ENCODE measurements at regions not wholly inside any gene's neighbourhood (a gene's known extent, or its start where the extent isn't known, plus 50 kb on each side); places are given as distances from the start of the nearest gene placed in this dataset.

- peaks cover 4% of the 10 kb centered on the region for H3K27me3 Mint-ChIP-seq (ENCODE audit: low read depth, poor library complexity)
- TF ChIP-seq, protein P1, sequence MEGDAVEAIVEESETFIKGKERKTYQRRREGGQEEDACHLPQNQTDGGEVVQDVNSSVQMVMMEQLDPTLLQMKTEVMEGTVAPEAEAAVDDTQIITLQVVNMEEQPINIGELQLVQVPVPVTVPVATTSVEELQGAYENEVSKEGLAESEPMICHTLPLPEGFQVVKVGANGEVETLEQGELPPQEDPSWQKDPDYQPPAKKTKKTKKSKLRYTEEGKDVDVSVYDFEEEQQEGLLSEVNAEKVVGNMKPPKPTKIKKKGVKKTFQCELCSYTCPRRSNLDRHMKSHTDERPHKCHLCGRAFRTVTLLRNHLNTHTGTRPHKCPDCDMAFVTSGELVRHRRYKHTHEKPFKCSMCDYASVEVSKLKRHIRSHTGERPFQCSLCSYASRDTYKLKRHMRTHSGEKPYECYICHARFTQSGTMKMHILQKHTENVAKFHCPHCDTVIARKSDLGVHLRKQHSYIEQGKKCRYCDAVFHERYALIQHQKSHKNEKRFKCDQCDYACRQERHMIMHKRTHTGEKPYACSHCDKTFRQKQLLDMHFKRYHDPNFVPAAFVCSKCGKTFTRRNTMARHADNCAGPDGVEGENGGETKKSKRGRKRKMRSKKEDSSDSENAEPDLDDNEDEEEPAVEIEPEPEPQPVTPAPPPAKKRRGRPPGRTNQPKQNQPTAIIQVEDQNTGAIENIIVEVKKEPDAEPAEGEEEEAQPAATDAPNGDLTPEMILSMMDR (IDR thresholded peaks at IDR 0.05), result no peak
- H3K27ac Mint-ChIP-seq, result no peak overlapping the region
- no peak overlapping the region for H3K4me3 Mint-ChIP-seq
- H3K4me1 Mint-ChIP-seq, result peaks cover 58% of the 10 kb centered on the region
- H3K9me3 Mint-ChIP-seq, result peaks cover 3% of the 10 kb centered on the region
- no peak for DNase-seq
- no peaks in the 10 kb centered on the region for H3K36me3 Mint-ChIP-seq (ENCODE audit: low read depth)
Observed at GRCh38 chr10:113266147-113266546, 286.7 kb upstream of the HABP2 start.

- H3K4me1 Mint-ChIP-seq, result peaks cover 49% of the 10 kb centered on the region
- no peaks in the 10 kb centered on the region for H3K36me3 Mint-ChIP-seq (ENCODE audit: low read depth)
- H3K27ac Mint-ChIP-seq, result no peak overlapping the region
- TF ChIP-seq, protein P1 (IDR thresholded peaks at IDR 0.05), result no peak
- H3K9me3 Mint-ChIP-seq, result peaks cover 3% of the 10 kb centered on the region
- DNase-seq, result no peak
- peaks cover 4% of the 10 kb centered on the region for H3K27me3 Mint-ChIP-seq (ENCODE audit: low read depth, poor library complexity)
- H3K4me3 Mint-ChIP-seq, result no peak overlapping the region
Observed at GRCh38 chr10:113267619-113268562, 285.0 kb upstream of the HABP2 start.

DNA sequence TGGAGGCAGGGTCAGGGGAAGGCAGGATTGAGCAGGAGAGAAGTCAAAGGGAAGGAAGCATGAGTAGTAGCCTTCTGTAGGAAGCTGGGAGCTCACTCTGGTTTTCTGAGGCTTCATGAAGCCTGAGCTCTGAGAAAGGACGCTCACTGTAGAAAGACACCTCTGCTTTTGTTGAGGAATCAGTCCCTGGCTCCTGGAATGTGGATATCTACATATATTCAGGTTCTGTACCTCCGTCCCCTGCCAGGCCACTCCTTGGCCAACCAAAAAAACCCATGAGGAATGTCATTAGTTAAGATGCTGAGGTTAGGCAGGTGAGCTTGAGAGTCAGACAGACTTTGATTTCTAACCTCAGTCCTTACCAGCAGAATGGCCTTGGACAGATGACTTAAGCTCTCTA lies 283.5 kb upstream of the HABP2 start:
- TF ChIP-seq, protein P1 (IDR thresholded peaks at IDR 0.05), result no peak
- Mint-ChIP-seq H3K9me3 (peaks cover 6% of the 10 kb centered on the region), H3K27me3 (ENCODE audit: low read depth, poor library complexity) (peaks cover 4% of the 10 kb centered on the region), H3K4me3 (no peak overlapping the region), H3K36me3 (ENCODE audit: low read depth) (no peaks in the 10 kb centered on the region), H3K27ac (no peak overlapping the region), H3K4me1 (peaks cover 52% of the 10 kb centered on the region)
- DNase-seq, result no peak

DNA sequence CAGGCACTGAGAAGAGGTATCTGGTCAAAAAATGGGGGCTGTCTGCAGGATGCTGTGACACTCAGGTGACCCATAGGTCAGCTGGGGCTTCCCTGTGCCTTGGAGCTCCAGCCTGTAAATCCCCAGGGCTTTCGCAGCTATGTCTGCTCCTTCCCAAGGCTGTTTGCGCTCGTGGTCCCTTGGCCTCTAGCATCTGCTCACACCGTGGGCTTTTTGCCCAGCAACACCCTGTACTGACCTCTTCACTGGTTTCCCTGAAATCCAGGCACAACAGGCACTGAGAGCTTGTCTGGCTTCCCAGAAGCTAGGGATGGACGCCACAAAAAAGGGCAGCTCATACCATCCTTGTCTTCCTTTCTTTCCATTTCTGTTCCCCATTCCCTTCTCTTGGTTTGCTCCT lies 280.3 kb upstream of the HABP2 start:
- peaks cover 40% of the 10 kb centered on the region for H3K4me1 Mint-ChIP-seq
- H3K27me3 Mint-ChIP-seq (ENCODE audit: low read depth, poor library complexity), result peaks cover 4% of the 10 kb centered on the region
- peak overlapping the region; percentile 30 for H3K4me3 Mint-ChIP-seq
- TF ChIP-seq, protein P1 (IDR thresholded peaks at IDR 0.05), result no peak
- DNase-seq, result no peak
- H3K36me3 Mint-ChIP-seq (ENCODE audit: low read depth), result peaks cover 18% of the 10 kb centered on the region
- peaks cover 36% of the 10 kb centered on the region for H3K9me3 Mint-ChIP-seq
- peak overlapping the region; percentile 23 for H3K27ac Mint-ChIP-seq

GRCh38 chr10:113273181-113274163 lies 279.4 kb upstream of the HABP2 start:
- DNase-seq, result peak; percentile 38
- H3K36me3 Mint-ChIP-seq (ENCODE audit: low read depth), result peaks cover 22% of the 10 kb centered on the region
- H3K27me3 Mint-ChIP-seq (ENCODE audit: low read depth, poor library complexity), result peaks cover 4% of the 10 kb centered on the region
- H3K27ac Mint-ChIP-seq, result peak overlapping the region; percentile 83
- H3K4me3 Mint-ChIP-seq, result peak overlapping the region; percentile 30
- H3K9me3 Mint-ChIP-seq, result peaks cover 34% of the 10 kb centered on the region
- TF ChIP-seq, protein P1 (IDR thresholded peaks at IDR 0.05), result no peak
- H3K4me1 Mint-ChIP-seq, result peaks cover 31% of the 10 kb centered on the region

Data from nephron progenitor cell (in vitro differentiated cells).